ENCODE measurements at regions not wholly inside any gene's neighbourhood (a gene's known extent, or its start where the extent isn't known, plus 50 kb on each side); places are given as distances from the start of the nearest gene placed in this dataset.
"Not testable (repeated sequence)": the region's sequence is repeated elsewhere in the genome, so short reads cannot be mapped to it uniquely, and the experiment has no call there.

GRCh38 chr7:54397836-54398612 lies 144.2 kb upstream of the VSTM2A start:
- 100% methylated on average over 1 of the region's 6 CpGs for WGBS (ENCODE audit: insufficient coverage, low lambda C conversion rate)
- Histone ChIP-seq H3K9me3 (ENCODE audit: control insufficient read depth, low read depth, low read length) (peaks cover 3% of the 10 kb centered on the region), H3K4me3 (ENCODE audit: low read length) (no peak overlapping the region), H3K36me3 (ENCODE audit: control insufficient read depth, insufficient read depth, low read length) (no peaks in the 10 kb centered on the region), H3K4me1 (ENCODE audit: control insufficient read depth, insufficient read depth, low read length) (no peaks in the 10 kb centered on the region), H3K27ac (ENCODE audit: low read length) (no peak overlapping the region), H3K27me3 (ENCODE audit: control insufficient read depth, insufficient read depth, low read length) (no peaks in the 10 kb centered on the region)
- DNase-seq: no peak

GRCh38 chr7:54398863-54399262 lies 143.3 kb upstream of the VSTM2A start:
- 89% methylated on average over 5 of the region's 5 CpGs for WGBS (ENCODE audit: insufficient coverage, low lambda C conversion rate)
- H3K36me3 ChIP-seq (ENCODE audit: control insufficient read depth, insufficient read depth, low read length): no peaks in the 10 kb centered on the region
- H3K27ac ChIP-seq (ENCODE audit: low read length): no peak overlapping the region
- H3K4me3 ChIP-seq (ENCODE audit: low read length): no peak overlapping the region
- DNase-seq: no peak
- peaks cover 3% of the 10 kb centered on the region for H3K9me3 ChIP-seq (ENCODE audit: control insufficient read depth, low read depth, low read length)
- no peaks in the 10 kb centered on the region for H3K4me1 ChIP-seq (ENCODE audit: control insufficient read depth, insufficient read depth, low read length)
- no peaks in the 10 kb centered on the region for H3K27me3 ChIP-seq (ENCODE audit: control insufficient read depth, insufficient read depth, low read length)

GRCh38 chr7:54409917-54410316 lies 132.3 kb upstream of the VSTM2A start:
- H3K4me3 ChIP-seq (ENCODE audit: low read length): no peak overlapping the region
- WGBS (ENCODE audit: insufficient coverage, low lambda C conversion rate): no CpG with 5 or more reads among the region's 3 CpGs
- H3K9me3 ChIP-seq (ENCODE audit: control insufficient read depth, low read depth, low read length): peaks cover 11% of the 10 kb centered on the region
- H3K27ac ChIP-seq (ENCODE audit: low read length): no peak overlapping the region
- H3K4me1 ChIP-seq (ENCODE audit: control insufficient read depth, insufficient read depth, low read length): no peaks in the 10 kb centered on the region
- H3K27me3 ChIP-seq (ENCODE audit: control insufficient read depth, insufficient read depth, low read length): no peaks in the 10 kb centered on the region
- DNase-seq: no peak
- no peaks in the 10 kb centered on the region for H3K36me3 ChIP-seq (ENCODE audit: control insufficient read depth, insufficient read depth, low read length)

GRCh38 chr7:54416678-54417077 lies 125.5 kb upstream of the VSTM2A start:
- Histone ChIP-seq H3K27me3 (ENCODE audit: control insufficient read depth, insufficient read depth, low read length) (no peaks in the 10 kb centered on the region), H3K9me3 (ENCODE audit: control insufficient read depth, low read depth, low read length) (peaks cover 6% of the 10 kb centered on the region), H3K27ac (ENCODE audit: low read length) (no peak overlapping the region), H3K36me3 (ENCODE audit: control insufficient read depth, insufficient read depth, low read length) (no peaks in the 10 kb centered on the region), H3K4me3 (ENCODE audit: low read length) (no peak overlapping the region), H3K4me1 (ENCODE audit: control insufficient read depth, insufficient read depth, low read length) (no peaks in the 10 kb centered on the region)
- whole genome bisulfite sequencing (ENCODE audit: insufficient coverage, low lambda C conversion rate): 67% methylated on average over 1 of the region's 3 CpGs
- no peak for DNase-seq

- H3K4me1 ChIP-seq (ENCODE audit: control insufficient read depth, insufficient read depth, low read length): no peaks in the 10 kb centered on the region
- 80% methylated on average over 1 of the region's 15 CpGs for WGBS (ENCODE audit: insufficient coverage, low lambda C conversion rate)
- no peak overlapping the region for H3K27ac ChIP-seq (ENCODE audit: low read length)
- H3K36me3 ChIP-seq (ENCODE audit: control insufficient read depth, insufficient read depth, low read length): no peaks in the 10 kb centered on the region
- no peak overlapping the region for H3K4me3 ChIP-seq (ENCODE audit: low read length)
- no peak for DNase-seq
- H3K9me3 ChIP-seq (ENCODE audit: control insufficient read depth, low read depth, low read length): peaks cover 6% of the 10 kb centered on the region
- H3K27me3 ChIP-seq (ENCODE audit: control insufficient read depth, insufficient read depth, low read length): no peaks in the 10 kb centered on the region
These were observed 123.0 kb upstream of the VSTM2A start for GRCh38 chr7:54419209-54419608.

- Histone ChIP-seq H3K27me3 (ENCODE audit: control insufficient read depth, insufficient read depth, low read length) (no peaks in the 10 kb centered on the region), H3K4me1 (ENCODE audit: control insufficient read depth, insufficient read depth, low read length) (no peaks in the 10 kb centered on the region), H3K27ac (ENCODE audit: low read length) (no peak overlapping the region), H3K36me3 (ENCODE audit: control insufficient read depth, insufficient read depth, low read length) (no peaks in the 10 kb centered on the region), H3K9me3 (ENCODE audit: control insufficient read depth, low read depth, low read length) (no peaks in the 10 kb centered on the region), H3K4me3 (ENCODE audit: low read length) (no peak overlapping the region)
- WGBS (ENCODE audit: insufficient coverage, low lambda C conversion rate): no CpG with 5 or more reads among the region's 2 CpGs
- no peak for DNase-seq
These were observed 115.8 kb upstream of the VSTM2A start for GRCh38 chr7:54426406-54426805.

- H3K36me3 ChIP-seq (ENCODE audit: control insufficient read depth, insufficient read depth, low read length): no peaks in the 10 kb centered on the region
- H3K4me3 ChIP-seq (ENCODE audit: low read length): no peak overlapping the region
- DNase-seq: no peak
- no peaks in the 10 kb centered on the region for H3K4me1 ChIP-seq (ENCODE audit: control insufficient read depth, insufficient read depth, low read length)
- no peaks in the 10 kb centered on the region for H3K27me3 ChIP-seq (ENCODE audit: control insufficient read depth, insufficient read depth, low read length)
- no peaks in the 10 kb centered on the region for H3K9me3 ChIP-seq (ENCODE audit: control insufficient read depth, low read depth, low read length)
- no peak overlapping the region for H3K27ac ChIP-seq (ENCODE audit: low read length)
These were observed 113.1 kb upstream of the VSTM2A start for GRCh38 chr7:54429111-54429510.

- no peaks in the 10 kb centered on the region for H3K27me3 ChIP-seq (ENCODE audit: control insufficient read depth, insufficient read depth, low read length)
- H3K36me3 ChIP-seq (ENCODE audit: control insufficient read depth, insufficient read depth, low read length): no peaks in the 10 kb centered on the region
These were observed 102.8 kb upstream of the VSTM2A start for GRCh38 chr7:54439391-54439790.

GRCh38 chr7:54444046-54444686 lies 98.0 kb upstream of the VSTM2A start:
- WGBS (ENCODE audit: insufficient coverage, low lambda C conversion rate): 100% methylated on average over 2 of the region's 34 CpGs
- H3K27ac ChIP-seq (ENCODE audit: low read length): not testable (repeated sequence)

More at GRCh38 chr7:54439391-54439790, 102.8 kb upstream of the VSTM2A start:
- WGBS (ENCODE audit: insufficient coverage, low lambda C conversion rate): 93% methylated on average over 2 of the region's 5 CpGs
- Histone ChIP-seq H3K9me3 (ENCODE audit: control insufficient read depth, low read depth, low read length) (peaks cover 10% of the 10 kb centered on the region), H3K4me3 (ENCODE audit: low read length) (no peak overlapping the region), H3K4me1 (ENCODE audit: control insufficient read depth, insufficient read depth, low read length) (no peaks in the 10 kb centered on the region), H3K27ac (ENCODE audit: low read length) (no peak overlapping the region)
- DNase-seq: no peak

GRCh38 chr7:54453168-54453567 lies 89.0 kb upstream of the VSTM2A start:
- not testable (repeated sequence) for DNase-seq; H3K27ac ChIP-seq (ENCODE audit: low read length); H3K9me3 ChIP-seq (ENCODE audit: control insufficient read depth, low read depth, low read length); H3K4me1 ChIP-seq (ENCODE audit: control insufficient read depth, insufficient read depth, low read length); H3K36me3 ChIP-seq (ENCODE audit: control insufficient read depth, insufficient read depth, low read length); H3K27me3 ChIP-seq (ENCODE audit: control insufficient read depth, insufficient read depth, low read length); H3K4me3 ChIP-seq (ENCODE audit: low read length)
- WGBS (ENCODE audit: insufficient coverage, low lambda C conversion rate): no CpG with 5 or more reads among the region's 1 CpG

More at GRCh38 chr7:54444046-54444686, 98.0 kb upstream of the VSTM2A start:
- H3K9me3 ChIP-seq (ENCODE audit: control insufficient read depth, low read depth, low read length); H3K4me3 ChIP-seq (ENCODE audit: low read length); H3K4me1 ChIP-seq (ENCODE audit: control insufficient read depth, insufficient read depth, low read length); H3K27me3 ChIP-seq (ENCODE audit: control insufficient read depth, insufficient read depth, low read length); DNase-seq; H3K36me3 ChIP-seq (ENCODE audit: control insufficient read depth, insufficient read depth, low read length): not testable (repeated sequence)

- WGBS (ENCODE audit: insufficient coverage, low lambda C conversion rate): 83% methylated on average over 1 of the region's 6 CpGs
- DNase-seq; H3K27ac ChIP-seq (ENCODE audit: low read length); H3K27me3 ChIP-seq (ENCODE audit: control insufficient read depth, insufficient read depth, low read length); H3K9me3 ChIP-seq (ENCODE audit: control insufficient read depth, low read depth, low read length); H3K4me3 ChIP-seq (ENCODE audit: low read length); H3K36me3 ChIP-seq (ENCODE audit: control insufficient read depth, insufficient read depth, low read length); H3K4me1 ChIP-seq (ENCODE audit: control insufficient read depth, insufficient read depth, low read length): not testable (repeated sequence)
These were observed 87.5 kb upstream of the VSTM2A start for GRCh38 chr7:54454700-54455099.
